ENCODE measurements at regions not wholly inside any gene's neighbourhood (a gene's known extent, or its start where the extent isn't known, plus 50 kb on each side); places are given as distances from the start of the nearest gene placed in this dataset.

- in situ Hi-C loops (cut with MboI; ENCODE audit: low sequenced_read_pairs): no loop called here
Observed at GRCh38 chr6:139595183-139595582, 220.7 kb upstream of the CITED2 start.

- in situ Hi-C loops (cut with MboI; ENCODE audit: low sequenced_read_pairs): no loop called here
Observed at GRCh38 chr6:139594333-139594965, 220.0 kb upstream of the CITED2 start.

- in situ Hi-C loops (cut with MboI; ENCODE audit: low sequenced_read_pairs): no loop called here
Observed at GRCh38 chr6:139593081-139593480, 218.6 kb upstream of the CITED2 start.

- in situ Hi-C loops (cut with MboI; ENCODE audit: low sequenced_read_pairs): no loop called here
Observed at GRCh38 chr6:139592011-139592410, 217.6 kb upstream of the CITED2 start.

- in situ Hi-C loops (cut with MboI; ENCODE audit: low sequenced_read_pairs): no loop called here
Observed at GRCh38 chr6:139591075-139591865, 216.8 kb upstream of the CITED2 start.

- in situ Hi-C loops (cut with MboI; ENCODE audit: low sequenced_read_pairs): no loop called here
Observed at GRCh38 chr6:139590206-139590605, 215.8 kb upstream of the CITED2 start.

GRCh38 chr6:139588734-139589593, 214.5 kb upstream of the CITED2 start:
- in situ Hi-C loops (cut with MboI; ENCODE audit: low sequenced_read_pairs): no loop called here

- in situ Hi-C loops (cut with MboI; ENCODE audit: low sequenced_read_pairs): no loop called here
Observed at GRCh38 chr6:139588076-139588639, 213.7 kb upstream of the CITED2 start.

- in situ Hi-C loops (cut with MboI; ENCODE audit: low sequenced_read_pairs): no loop called here
Observed at GRCh38 chr6:139587469-139587868, 213.0 kb upstream of the CITED2 start.

- in situ Hi-C loops (cut with MboI; ENCODE audit: low sequenced_read_pairs): no loop called here
Observed at GRCh38 chr6:139586273-139586672, 211.8 kb upstream of the CITED2 start.

- in situ Hi-C loops (cut with MboI; ENCODE audit: low sequenced_read_pairs): no loop called here
Observed at GRCh38 chr6:139584599-139584998, 210.2 kb upstream of the CITED2 start.

- in situ Hi-C loops (cut with MboI; ENCODE audit: low sequenced_read_pairs): no loop called here
Observed at GRCh38 chr6:139583420-139583819, 209.0 kb upstream of the CITED2 start.

GRCh38 chr6:139582956-139583355, 208.5 kb upstream of the CITED2 start:
- in situ Hi-C loops (cut with MboI; ENCODE audit: low sequenced_read_pairs): no loop called here

- in situ Hi-C loops (cut with MboI; ENCODE audit: low sequenced_read_pairs): no loop called here
Observed at GRCh38 chr6:139581485-139581865, 207.0 kb upstream of the CITED2 start.

- in situ Hi-C loops (cut with MboI; ENCODE audit: low sequenced_read_pairs): no loop called here
Observed at GRCh38 chr6:139580592-139581484, 206.4 kb upstream of the CITED2 start.

GRCh38 chr6:139577763-139578604, 203.5 kb upstream of the CITED2 start:
- in situ Hi-C loops (cut with MboI; ENCODE audit: low sequenced_read_pairs): no loop called here

- in situ Hi-C loops (cut with MboI; ENCODE audit: low sequenced_read_pairs): no loop called here
Observed at GRCh38 chr6:139577124-139577762, 202.8 kb upstream of the CITED2 start.

GRCh38 chr6:139572001-139572400, 197.6 kb upstream of the CITED2 start:
- in situ Hi-C loops (cut with MboI; ENCODE audit: low sequenced_read_pairs): no loop called here

GRCh38 chr6:139570166-139570565, 195.7 kb upstream of the CITED2 start:
- in situ Hi-C loops (cut with MboI; ENCODE audit: low sequenced_read_pairs): no loop called here
